ENCODE measurements at regions not wholly inside any gene's neighbourhood (a gene's known extent, or its start where the extent isn't known, plus 50 kb on each side); places are given as distances from the start of the nearest gene placed in this dataset.

DNA sequence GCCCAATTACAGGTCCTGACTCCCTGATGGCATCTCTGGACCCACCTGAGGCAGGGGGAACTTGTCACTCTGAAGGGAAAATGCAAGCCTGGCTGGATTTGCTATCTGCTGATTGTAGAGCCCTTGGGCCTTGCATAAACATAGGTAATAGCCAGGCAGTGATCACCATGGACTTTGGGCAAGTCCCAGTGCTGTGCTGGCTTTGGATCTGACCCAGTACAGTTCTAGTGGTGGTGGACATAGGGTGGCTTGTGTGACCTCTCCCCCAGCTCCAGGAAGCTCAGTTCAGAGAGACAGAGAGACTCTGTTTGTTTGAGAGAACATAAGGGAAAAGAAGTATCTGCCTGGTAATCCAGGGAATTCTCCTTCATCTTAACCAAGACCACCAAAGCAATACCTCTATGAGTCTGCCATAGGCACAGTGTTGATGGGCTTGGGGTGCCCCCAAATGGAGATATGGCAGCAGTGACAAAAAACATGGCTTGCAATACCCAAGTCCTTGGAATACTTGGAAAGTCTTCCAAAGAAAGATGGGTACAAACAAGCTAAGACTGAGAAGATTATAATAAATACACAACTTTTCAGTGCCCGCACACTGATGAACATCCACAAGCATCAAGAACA lies 348.5 kb downstream of the PYDC2 start:
- no peaks in the 10 kb centered on the region for H3K4me1 ChIP-seq
- no peaks in the 10 kb centered on the region for H3K9me3 ChIP-seq
- no peak overlapping the region for H3K27ac ChIP-seq
- TF ChIP-seq CTCF (IDR thresholded peaks at IDR 0.05 in 4 of 5, conservative IDR thresholded peaks at IDR 0.05 in 1 of 5) (no peak), POLR2A (IDR thresholded peaks at IDR 0.05) (no peak)
- no peaks in the 10 kb centered on the region for H3K27me3 ChIP-seq
- DNase-seq (no peak), ATAC-seq (no peak)
- intact Hi-C loops (cut with DNase I; ENCODE audit: low total_unique reads) (no loop called here), in situ Hi-C loops (cut with MboI; ENCODE audit: low sequenced_read_pairs in 4 of 4) (no loop called here)
- H3K36me3 ChIP-seq, result no peaks in the 10 kb centered on the region
- no peak overlapping the region for H3K4me3 ChIP-seq

DNA sequence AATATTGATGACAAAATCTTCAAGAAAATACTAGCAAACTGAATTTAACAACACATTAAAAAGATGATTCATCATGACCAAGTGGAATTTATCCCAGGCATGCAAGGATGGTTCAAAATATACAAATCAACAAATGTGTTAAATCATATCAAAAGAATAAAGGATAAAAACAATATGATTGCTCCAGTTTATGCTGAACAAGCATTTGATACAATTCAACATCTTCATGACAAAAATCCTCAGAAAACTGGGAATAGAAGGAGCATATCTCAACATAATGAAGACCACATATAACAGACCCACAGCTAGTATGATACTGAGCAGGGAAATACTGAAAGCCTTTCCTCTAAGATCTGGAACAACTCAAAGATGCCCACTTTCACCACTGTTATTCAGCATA lies 352.3 kb downstream of the PYDC2 start:
- in situ Hi-C loops (cut with MboI; ENCODE audit: low sequenced_read_pairs in 4 of 4), result no loop called here
- intact Hi-C loops (cut with DNase I; ENCODE audit: low total_unique reads), result no loop called here
- no peak overlapping the region for H3K4me3 ChIP-seq
- no peaks in the 10 kb centered on the region for H3K9me3 ChIP-seq
- H3K36me3 ChIP-seq, result no peaks in the 10 kb centered on the region
- TF ChIP-seq POLR2A (IDR thresholded peaks at IDR 0.05) (no peak), CTCF (IDR thresholded peaks at IDR 0.05 in 4 of 5, conservative IDR thresholded peaks at IDR 0.05 in 1 of 5) (no peak)
- DNase-seq, result no peak
- no peak for ATAC-seq
- H3K27me3 ChIP-seq, result no peaks in the 10 kb centered on the region
- H3K4me1 ChIP-seq, result no peaks in the 10 kb centered on the region
- no peak overlapping the region for H3K27ac ChIP-seq

DNA sequence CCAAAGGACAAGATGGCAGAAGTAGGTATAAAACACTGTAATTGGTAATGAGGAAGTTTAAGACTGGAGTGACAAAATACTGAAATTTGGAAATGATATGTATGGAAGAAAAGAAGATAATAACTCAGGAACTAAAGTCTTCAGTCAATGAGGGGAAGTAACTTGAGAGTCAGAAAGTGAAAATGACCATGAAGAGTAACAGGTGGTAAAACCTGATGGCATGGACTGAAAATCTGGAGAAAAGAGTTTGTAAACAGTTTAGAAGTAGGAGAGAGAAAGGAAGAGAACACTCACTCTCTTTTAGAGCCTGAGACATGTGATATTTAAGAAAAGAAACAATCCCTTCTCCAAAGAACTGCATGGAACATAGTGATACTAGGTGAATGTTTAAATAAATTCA lies 387.9 kb downstream of the PYDC2 start:
- H3K9me3 ChIP-seq, result no peaks in the 10 kb centered on the region
- H3K4me1 ChIP-seq, result no peaks in the 10 kb centered on the region
- DNase-seq, result no peak
- H3K27me3 ChIP-seq, result no peaks in the 10 kb centered on the region
- intact Hi-C loops (cut with DNase I; ENCODE audit: low total_unique reads) (no loop called here), in situ Hi-C loops (cut with MboI; ENCODE audit: low sequenced_read_pairs in 4 of 4) (no loop called here)
- no peak for ATAC-seq
- H3K4me3 ChIP-seq, result no peak overlapping the region
- H3K36me3 ChIP-seq, result no peaks in the 10 kb centered on the region
- TF ChIP-seq POLR2A (IDR thresholded peaks at IDR 0.05), result no peak
- TF ChIP-seq CTCF (IDR thresholded peaks at IDR 0.05 in 4 of 5, conservative IDR thresholded peaks at IDR 0.05 in 1 of 5), result no peak
- no peak overlapping the region for H3K27ac ChIP-seq

DNA sequence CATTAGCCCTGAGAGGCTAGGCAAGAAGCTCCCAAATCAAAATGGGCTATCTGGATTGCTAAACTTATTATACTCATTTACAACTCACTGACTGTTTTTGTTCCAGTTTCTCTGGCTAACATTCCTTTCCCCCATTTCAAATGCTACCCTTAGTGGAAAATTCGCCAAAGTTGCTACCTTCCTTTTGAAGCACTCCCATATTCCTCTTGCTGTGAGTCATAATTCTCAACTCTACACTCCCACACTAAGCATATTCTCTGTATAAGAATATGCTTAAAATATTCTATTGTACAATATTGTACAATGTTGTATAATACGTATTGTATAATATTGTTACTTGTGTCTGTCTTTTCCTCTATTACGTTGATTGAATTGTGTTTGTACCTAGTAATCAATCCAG lies 398.6 kb downstream of the PYDC2 start:
- in situ Hi-C loops (cut with MboI; ENCODE audit: low sequenced_read_pairs in 4 of 4), result no loop called here
- Histone ChIP-seq H3K4me1 (no peaks in the 10 kb centered on the region), H3K9me3 (no peaks in the 10 kb centered on the region), H3K4me3 (no peak overlapping the region), H3K27me3 (no peaks in the 10 kb centered on the region), H3K36me3 (no peaks in the 10 kb centered on the region), H3K27ac (no peak overlapping the region)
- TF ChIP-seq CTCF (IDR thresholded peaks at IDR 0.05 in 4 of 5, conservative IDR thresholded peaks at IDR 0.05 in 1 of 5), result no peak
- no peak for TF ChIP-seq POLR2A (IDR thresholded peaks at IDR 0.05)
- intact Hi-C loops (cut with DNase I; ENCODE audit: low total_unique reads), result no loop called here
- DNase-seq (no peak), ATAC-seq (no peak)

All from gastrocnemius medialis (tissue), 4 donors.